H1 (cell line): ENCODE measurements at regions not wholly inside any gene's neighbourhood (a gene's known extent, or its start where the extent isn't known, plus 50 kb on each side); places are given as distances from the start of the nearest gene placed in this dataset.

Experiments
- CHD1 ChIP-seq: IDR thresholded peaks from 2 replicates; pipeline ENCODE4 v1.6.1; 2012; ENCODE audit warnings: low read depth, low read length, improper control_type of control experiment
- EP300 ChIP-seq, 2 experiments: IDR thresholded peaks; 1 replicate in 1 of 2; 2 replicates in 1 of 2; pipeline ENCODE4 v1.6.1; 2011 to 2012; ENCODE audit warnings: low read depth in 2 of 2, low read length in 2 of 2, mild to moderate bottlenecking in 2 of 2, borderline replicate concordance in 1 of 2, inconsistent platforms in 1 of 2, moderate library complexity in 1 of 2
- FOSL1 ChIP-seq: IDR thresholded peaks from 2 replicates; pipeline ENCODE4 v1.6.1; 2011; ENCODE audit warnings: mild to moderate bottlenecking, low read depth, low read length, moderate library complexity; ENCODE audit not compliant: insufficient read depth
- JUN ChIP-seq: IDR thresholded peaks from 2 replicates; pipeline ENCODE4 v1.6.1; 2011; ENCODE audit warnings: low read depth, mild to moderate bottlenecking, improper control_type of control experiment, low read length
- POLR2AphosphoS5 ChIP-seq: IDR thresholded peaks from 2 replicates; pipeline ENCODE4 v1.6.1; 2011; ENCODE audit warnings: low read depth, low read length
- RXRA ChIP-seq: IDR thresholded peaks from 2 replicates; pipeline ENCODE4 v1.6.1; 2011; ENCODE audit warnings: low read depth, mild to moderate bottlenecking, low read length, moderate library complexity; ENCODE audit not compliant: insufficient read depth
- TF ChIP-seq, protein P1 (sequence below): IDR thresholded peaks from 2 replicates; pipeline ENCODE4 v1.6.1; 2012; ENCODE audit warnings: inconsistent platforms
- TF ChIP-seq, protein P2 (sequence below), 3 experiments: IDR thresholded peaks; 1 replicate in 2 of 3; 2 replicates in 1 of 3; pipeline versions ENCODE4 v1.5.1 to v1.6.1; 2011; ENCODE audit warnings: low read length in 3 of 3, mild to moderate bottlenecking in 3 of 3, inconsistent platforms in 2 of 3, low read depth in 1 of 3, moderate library complexity in 1 of 3; ENCODE audit not compliant: insufficient read depth in 1 of 3; ENCODE audit errors: control extremely low read depth in 1 of 3

DNA sequence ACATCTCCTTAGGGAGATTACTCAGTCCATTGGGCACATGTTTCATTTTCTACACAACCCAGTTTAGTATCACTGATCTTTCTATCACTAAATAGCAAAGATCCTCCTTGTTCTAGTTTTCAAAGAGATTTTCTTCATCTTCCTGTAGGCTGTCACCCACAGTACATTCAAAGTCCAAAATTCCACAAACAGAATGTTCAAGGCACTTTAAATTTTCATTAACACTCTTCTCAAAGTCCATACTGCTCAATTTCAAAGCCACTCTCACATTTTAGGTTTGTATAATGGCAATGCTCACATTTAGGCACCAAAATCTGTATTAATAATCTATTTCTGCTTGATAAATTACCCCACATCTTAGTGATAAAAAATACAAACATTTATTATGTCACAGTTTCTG, 152.8 kb downstream of the FSIP2 start:
- no peak for TF ChIP-seq POLR2AphosphoS5
- TF ChIP-seq CHD1 = no peak
- TF ChIP-seq JUN = no peak
- TF ChIP-seq, protein P1, sequence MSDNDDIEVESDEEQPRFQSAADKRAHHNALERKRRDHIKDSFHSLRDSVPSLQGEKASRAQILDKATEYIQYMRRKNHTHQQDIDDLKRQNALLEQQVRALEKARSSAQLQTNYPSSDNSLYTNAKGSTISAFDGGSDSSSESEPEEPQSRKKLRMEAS = no peak
- TF ChIP-seq EP300 (IDR thresholded peaks at IDR 0.05; ENCODE audit: borderline replicate concordance in 1 of 2, low read depth in 2 of 2, low read length in 2 of 2) = no peak
- no peak for TF ChIP-seq RXRA
- no peak for TF ChIP-seq FOSL1
- TF ChIP-seq, protein P2, sequence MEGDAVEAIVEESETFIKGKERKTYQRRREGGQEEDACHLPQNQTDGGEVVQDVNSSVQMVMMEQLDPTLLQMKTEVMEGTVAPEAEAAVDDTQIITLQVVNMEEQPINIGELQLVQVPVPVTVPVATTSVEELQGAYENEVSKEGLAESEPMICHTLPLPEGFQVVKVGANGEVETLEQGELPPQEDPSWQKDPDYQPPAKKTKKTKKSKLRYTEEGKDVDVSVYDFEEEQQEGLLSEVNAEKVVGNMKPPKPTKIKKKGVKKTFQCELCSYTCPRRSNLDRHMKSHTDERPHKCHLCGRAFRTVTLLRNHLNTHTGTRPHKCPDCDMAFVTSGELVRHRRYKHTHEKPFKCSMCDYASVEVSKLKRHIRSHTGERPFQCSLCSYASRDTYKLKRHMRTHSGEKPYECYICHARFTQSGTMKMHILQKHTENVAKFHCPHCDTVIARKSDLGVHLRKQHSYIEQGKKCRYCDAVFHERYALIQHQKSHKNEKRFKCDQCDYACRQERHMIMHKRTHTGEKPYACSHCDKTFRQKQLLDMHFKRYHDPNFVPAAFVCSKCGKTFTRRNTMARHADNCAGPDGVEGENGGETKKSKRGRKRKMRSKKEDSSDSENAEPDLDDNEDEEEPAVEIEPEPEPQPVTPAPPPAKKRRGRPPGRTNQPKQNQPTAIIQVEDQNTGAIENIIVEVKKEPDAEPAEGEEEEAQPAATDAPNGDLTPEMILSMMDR (IDR thresholded peaks at IDR 0.05; ENCODE audit: control extremely low read depth in 1 of 3, insufficient read depth in 1 of 3, low read depth in 1 of 3, low read length in 3 of 3) = no peak
